DND-41 (cell line): ENCODE measurements at regions not wholly inside any gene's neighbourhood (a gene's known extent, or its start where the extent isn't known, plus 50 kb on each side); places are given as distances from the start of the nearest gene placed in this dataset.

ENCODE experiments used
- ATAC-seq: fragments of 200-7000 bp; cut with Tn5 transposase; 3 replicates; pipeline ENCODE4 v1.9.1; 2021; ENCODE audit warnings: low read depth; ENCODE audit not compliant: insufficient read depth
- DNase-seq: peaks from one replicate; pipeline ENCODE4 v3.0.0-alpha.2; 2020
- H2AFZ ChIP-seq: 2 replicates; pipeline ENCODE4 v1.6.0; 2012; ENCODE audit warnings: low read depth, low read length
- H3K27ac ChIP-seq: 2 replicates; pipeline ENCODE4 v1.5.1; 2012; ENCODE audit warnings: low read length, inconsistent platforms
- H3K27me3 ChIP-seq: fragments of 200-600 bp; sonication (generic); 2 replicates; pipeline ENCODE4 v1.6.0; 2012; ENCODE audit warnings: low read length, mild to moderate bottlenecking, inconsistent platforms; ENCODE audit not compliant: insufficient read depth, poor library complexity
- H3K36me3 ChIP-seq: 2 replicates; pipeline ENCODE4 v1.5.1; 2012; ENCODE audit warnings: low read length, inconsistent platforms; ENCODE audit not compliant: insufficient read depth
- H3K4me1 ChIP-seq: 2 replicates; pipeline ENCODE4 v1.5.1; 2012; ENCODE audit warnings: mild to moderate bottlenecking, low read length; ENCODE audit not compliant: insufficient read depth
- H3K4me2 ChIP-seq: 2 replicates; pipeline ENCODE4 v1.6.0; 2012; ENCODE audit warnings: mild to moderate bottlenecking, moderate library complexity, low read length, inconsistent platforms; ENCODE audit not compliant: insufficient read depth
- H3K4me3 ChIP-seq, 2 experiments: fragments of 200-600 bp in 1 of 2; shearing (Covaris generic) in 1 of 2; 2 replicates each; pipeline ENCODE4 v1.5.1; 2012 to 2016; ENCODE audit warnings: inconsistent platforms in 2 of 2, low read length in 2 of 2, mild to moderate bottlenecking in 2 of 2, low read depth in 1 of 2, moderate library complexity in 1 of 2
- H3K79me2 ChIP-seq: 2 replicates; pipeline ENCODE4 v1.6.0; 2012; ENCODE audit warnings: low read length, inconsistent platforms; ENCODE audit not compliant: insufficient read depth
- H3K9ac ChIP-seq: 2 replicates; pipeline ENCODE4 v1.6.0; 2012; ENCODE audit warnings: low read depth, mild to moderate bottlenecking, inconsistent platforms, low read length, moderate library complexity
- H3K9me3 ChIP-seq: 2 replicates; pipeline ENCODE4 v1.5.1; 2012; ENCODE audit warnings: low read length, moderate library complexity, mild to moderate bottlenecking, inconsistent platforms; ENCODE audit not compliant: insufficient read depth, severe bottlenecking
- H4K20me1 ChIP-seq: 2 replicates; pipeline ENCODE4 v1.6.0; 2012; ENCODE audit warnings: low read length; ENCODE audit not compliant: insufficient read depth
- CTCF ChIP-seq: IDR thresholded peaks from 2 replicates; pipeline ENCODE4 v1.5.1; 2012; ENCODE audit warnings: borderline replicate concordance, low read length, moderate library complexity, mild to moderate bottlenecking; ENCODE audit not compliant: poor library complexity, severe bottlenecking; ENCODE audit errors: extremely low read depth
- EZH2 ChIP-seq: IDR thresholded peaks from 3 replicates; pipeline ENCODE4 v1.6.1; 2012; ENCODE audit warnings: borderline replicate concordance, low read depth, mild to moderate bottlenecking, moderate library complexity, low read length, inconsistent platforms; ENCODE audit not compliant: severe bottlenecking

GRCh38 chr5:125969011-125969813 lies 454.0 kb upstream of the GRAMD2B start:
- Histone ChIP-seq H3K4me2 (no peak overlapping the region), H3K9me3 (no peaks in the 10 kb centered on the region), H3K36me3 (no peaks in the 10 kb centered on the region), H3K9ac (no peak overlapping the region), H3K27me3 (no peaks in the 10 kb centered on the region), H3K4me3 (no peak overlapping the region), H3K27ac (no peak overlapping the region), H4K20me1 (no peaks in the 10 kb centered on the region), H3K79me2 (no peaks in the 10 kb centered on the region), H2AFZ (no peak overlapping the region), H3K4me1 (no peaks in the 10 kb centered on the region)
- ATAC-seq: no peak
- no peak for DNase-seq
- TF ChIP-seq EZH2: no peak
- no peak for TF ChIP-seq CTCF

GRCh38 chr5:125969814-125970171 lies 453.4 kb upstream of the GRAMD2B start:
- H3K27ac ChIP-seq: no peak overlapping the region
- H3K27me3 ChIP-seq: no peaks in the 10 kb centered on the region
- no peak overlapping the region for H3K4me3 ChIP-seq
- H3K36me3 ChIP-seq: no peaks in the 10 kb centered on the region
- H4K20me1 ChIP-seq: no peaks in the 10 kb centered on the region
- ATAC-seq: no peak
- H3K79me2 ChIP-seq: no peaks in the 10 kb centered on the region
- H3K9ac ChIP-seq: no peak overlapping the region
- TF ChIP-seq CTCF (no peak), EZH2 (no peak)
- no peak overlapping the region for H3K4me2 ChIP-seq
- no peaks in the 10 kb centered on the region for H3K4me1 ChIP-seq
- no peak for DNase-seq
- H2AFZ ChIP-seq: no peak overlapping the region
- no peaks in the 10 kb centered on the region for H3K9me3 ChIP-seq

GRCh38 chr5:125970631-125971307 lies 452.4 kb upstream of the GRAMD2B start:
- no peak for ATAC-seq
- no peak for TF ChIP-seq CTCF
- TF ChIP-seq EZH2: no peak
- H3K9ac ChIP-seq: no peak overlapping the region

More at GRCh38 chr5:125970631-125971307, 452.4 kb upstream of the GRAMD2B start:
- no peak overlapping the region for H3K4me3 ChIP-seq
- H4K20me1 ChIP-seq: no peaks in the 10 kb centered on the region
- H3K27me3 ChIP-seq: no peaks in the 10 kb centered on the region
- no peaks in the 10 kb centered on the region for H3K4me1 ChIP-seq
- H3K36me3 ChIP-seq: no peaks in the 10 kb centered on the region
- no peak overlapping the region for H3K4me2 ChIP-seq
- DNase-seq: no peak
- H3K9me3 ChIP-seq: no peaks in the 10 kb centered on the region
- no peaks in the 10 kb centered on the region for H3K79me2 ChIP-seq
- H2AFZ ChIP-seq: no peak overlapping the region
- H3K27ac ChIP-seq: no peak overlapping the region
